GM10266 (cell line): ENCODE measurements at regions not wholly inside any gene's neighbourhood (a gene's known extent, or its start where the extent isn't known, plus 50 kb on each side); places are given as distances from the start of the nearest gene placed in this dataset.

Experiments
- DNase-seq: peaks from one replicate; pipeline ENCODE4 v3.0.0; 2012; ENCODE audit errors: extremely low spot score
- TF ChIP-seq, protein P1 (sequence below): IDR thresholded peaks from 2 replicates; pipeline ENCODE4 v1.5.1; 2012; ENCODE audit warnings: mild to moderate bottlenecking, low read depth; ENCODE audit not compliant: control insufficient read depth, insufficient read depth; ENCODE audit errors: missing control alignments

DNA sequence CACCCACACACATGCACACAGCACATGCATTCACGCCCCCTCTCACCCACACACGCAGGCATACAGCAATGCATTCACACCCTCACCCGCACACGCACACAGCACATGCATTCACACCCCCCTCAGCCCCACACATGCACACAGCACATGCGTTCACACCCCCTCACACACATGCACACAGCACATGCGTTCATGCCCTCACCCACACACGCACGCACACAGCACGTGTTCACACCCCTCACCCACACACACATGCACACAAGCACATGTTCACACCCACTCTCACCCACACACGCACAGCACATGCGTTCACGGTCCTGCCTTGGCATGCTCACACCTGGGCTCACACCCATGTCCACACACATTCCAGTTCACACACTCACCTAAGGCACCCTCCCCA is 64.2 kb downstream of the ENGASE start:
- no peak for DNase-seq
- TF ChIP-seq, protein P1, sequence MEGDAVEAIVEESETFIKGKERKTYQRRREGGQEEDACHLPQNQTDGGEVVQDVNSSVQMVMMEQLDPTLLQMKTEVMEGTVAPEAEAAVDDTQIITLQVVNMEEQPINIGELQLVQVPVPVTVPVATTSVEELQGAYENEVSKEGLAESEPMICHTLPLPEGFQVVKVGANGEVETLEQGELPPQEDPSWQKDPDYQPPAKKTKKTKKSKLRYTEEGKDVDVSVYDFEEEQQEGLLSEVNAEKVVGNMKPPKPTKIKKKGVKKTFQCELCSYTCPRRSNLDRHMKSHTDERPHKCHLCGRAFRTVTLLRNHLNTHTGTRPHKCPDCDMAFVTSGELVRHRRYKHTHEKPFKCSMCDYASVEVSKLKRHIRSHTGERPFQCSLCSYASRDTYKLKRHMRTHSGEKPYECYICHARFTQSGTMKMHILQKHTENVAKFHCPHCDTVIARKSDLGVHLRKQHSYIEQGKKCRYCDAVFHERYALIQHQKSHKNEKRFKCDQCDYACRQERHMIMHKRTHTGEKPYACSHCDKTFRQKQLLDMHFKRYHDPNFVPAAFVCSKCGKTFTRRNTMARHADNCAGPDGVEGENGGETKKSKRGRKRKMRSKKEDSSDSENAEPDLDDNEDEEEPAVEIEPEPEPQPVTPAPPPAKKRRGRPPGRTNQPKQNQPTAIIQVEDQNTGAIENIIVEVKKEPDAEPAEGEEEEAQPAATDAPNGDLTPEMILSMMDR = no peak

DNA sequence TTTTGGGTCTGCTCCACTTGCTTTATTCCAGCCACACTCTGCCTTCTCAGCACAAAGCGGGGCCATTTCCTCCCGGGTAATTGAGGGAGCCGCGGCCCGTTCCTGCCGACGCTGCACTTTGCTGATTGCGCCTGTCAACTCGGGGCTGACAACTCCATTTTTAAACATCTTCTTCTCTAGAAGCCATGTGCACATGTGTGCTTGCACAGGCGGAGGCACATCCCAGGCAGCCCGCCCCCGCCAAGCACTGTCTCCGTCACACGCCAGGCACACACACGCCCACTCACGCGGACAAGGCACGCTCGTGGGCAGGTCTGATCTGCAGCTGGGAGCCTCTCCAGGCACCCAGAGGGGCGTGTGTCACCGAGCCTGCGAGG is 63.2 kb downstream of the ENGASE start:
- TF ChIP-seq, protein P1 = no peak

GRCh38 chr17:79137015-79137788 is 62.6 kb downstream of the ENGASE start:
- TF ChIP-seq, protein P1 = no peak
- no peak for DNase-seq

More for the DNA sequence above, 63.2 kb downstream of the ENGASE start:
- no peak for DNase-seq

DNA sequence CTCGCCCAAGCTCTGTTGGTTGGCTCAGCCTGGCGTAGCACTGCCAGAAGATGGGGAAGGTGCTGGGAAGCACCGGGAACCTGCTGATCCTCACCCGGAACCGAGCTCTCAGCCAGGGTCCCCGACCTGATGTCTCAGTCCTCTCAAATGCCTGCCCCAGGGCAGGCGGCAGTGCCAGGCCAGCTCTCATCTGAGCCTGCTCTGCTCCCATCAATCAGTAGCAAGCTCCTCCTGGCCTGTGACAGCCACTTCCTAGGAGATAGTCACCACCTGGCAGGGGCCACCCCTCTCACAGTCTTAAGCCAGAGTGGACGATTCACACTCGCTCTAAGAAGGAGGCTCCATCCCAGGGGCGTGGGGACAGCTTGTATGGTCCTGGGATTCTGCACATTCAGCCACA is 62.0 kb downstream of the ENGASE start:
- no peak for DNase-seq
- TF ChIP-seq, protein P1 = no peak
